GM21367 (cell line): ENCODE measurements at regions not wholly inside any gene's neighbourhood (a gene's known extent, or its start where the extent isn't known, plus 50 kb on each side); places are given as distances from the start of the nearest gene placed in this dataset.
"Not testable (repeated sequence)": the region's sequence is repeated elsewhere in the genome, so short reads cannot be mapped to it uniquely, and the experiment has no call there.

ENCODE experiments used
- ATAC-seq: cut with Tn5 transposase; IDR thresholded peaks from one replicate; pipeline ENCODE4 v1.9.1; 2021; ENCODE audit not compliant: unreplicated experiment

DNA sequence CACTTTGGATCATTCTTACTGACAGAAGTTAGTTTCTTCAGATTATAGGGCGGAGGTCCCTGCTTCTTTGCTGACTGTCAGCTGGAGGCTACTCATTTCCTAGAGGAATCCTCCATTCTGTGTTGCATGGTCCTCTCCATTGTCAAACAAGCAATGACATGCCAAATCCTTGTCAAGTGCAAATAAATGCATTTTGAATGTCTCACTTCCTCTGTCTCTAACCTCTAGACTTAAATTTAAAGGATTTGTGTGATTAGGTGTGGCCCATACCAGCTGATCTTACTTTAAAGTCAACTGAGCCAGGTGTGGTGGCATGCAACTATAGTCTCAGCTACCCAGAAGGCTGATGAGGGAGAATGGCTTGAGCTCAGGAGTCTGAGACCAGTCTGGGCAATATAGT is 458.4 kb upstream of the CCDC179 start:
- no peak for ATAC-seq

DNA sequence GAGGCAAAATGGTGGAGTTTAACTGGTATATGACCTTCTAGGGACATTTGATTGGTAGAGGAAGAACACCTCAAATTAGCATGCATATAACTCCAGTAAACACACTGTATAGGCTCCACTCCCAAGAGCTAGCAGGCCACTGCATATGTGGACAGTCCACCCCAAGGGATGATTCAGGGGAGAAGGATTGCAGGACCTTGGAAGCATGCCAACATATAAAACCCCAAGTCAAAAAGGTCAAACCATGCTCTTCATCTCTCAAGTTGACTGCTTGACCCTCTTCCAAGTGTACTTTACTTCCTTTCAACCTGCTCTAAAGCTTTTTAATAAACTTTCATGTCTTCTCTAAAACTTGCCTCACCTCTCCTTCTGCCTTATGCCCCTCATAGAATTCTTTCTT is 459.9 kb upstream of the CCDC179 start:
- ATAC-seq: no peak

DNA sequence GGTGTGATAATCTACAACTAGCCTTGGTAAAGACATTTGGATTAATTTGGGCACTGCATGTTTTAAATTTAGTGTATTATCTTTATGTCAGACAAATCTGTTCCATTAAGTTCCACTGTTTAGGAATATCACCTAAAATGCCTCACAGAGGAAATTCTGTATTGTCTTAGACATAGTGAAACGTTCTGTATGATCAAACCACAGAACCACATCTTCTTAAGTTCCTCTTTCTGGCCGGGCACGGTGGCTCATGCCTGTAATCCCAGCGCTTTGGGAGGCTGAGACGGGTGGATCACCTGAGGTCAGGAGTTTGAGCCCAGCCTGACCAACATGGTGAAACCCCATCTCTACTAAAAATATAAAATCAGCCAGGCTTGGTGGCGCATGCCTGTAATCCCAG is 475.3 kb upstream of the CCDC179 start:
- ATAC-seq: not testable (repeated sequence)

DNA sequence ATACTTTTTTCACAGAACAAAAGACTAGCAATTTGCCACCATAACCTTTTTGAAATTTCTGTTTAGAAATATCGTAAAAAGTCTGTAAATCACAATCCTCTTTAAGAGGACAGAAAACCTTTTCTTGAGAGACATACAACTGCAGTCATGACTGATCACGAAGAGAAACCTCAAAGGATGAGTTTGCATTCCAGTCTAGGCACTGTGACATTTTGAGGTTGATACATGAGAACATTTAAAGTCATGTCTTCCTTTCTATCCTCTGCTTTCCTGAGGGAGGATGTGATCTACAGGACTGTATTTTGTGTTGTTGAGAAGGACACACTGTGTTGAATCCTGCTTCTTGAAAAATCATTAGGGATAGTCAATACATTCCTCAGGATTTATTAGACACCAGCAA is 476.7 kb upstream of the CCDC179 start:
- ATAC-seq: no peak

DNA sequence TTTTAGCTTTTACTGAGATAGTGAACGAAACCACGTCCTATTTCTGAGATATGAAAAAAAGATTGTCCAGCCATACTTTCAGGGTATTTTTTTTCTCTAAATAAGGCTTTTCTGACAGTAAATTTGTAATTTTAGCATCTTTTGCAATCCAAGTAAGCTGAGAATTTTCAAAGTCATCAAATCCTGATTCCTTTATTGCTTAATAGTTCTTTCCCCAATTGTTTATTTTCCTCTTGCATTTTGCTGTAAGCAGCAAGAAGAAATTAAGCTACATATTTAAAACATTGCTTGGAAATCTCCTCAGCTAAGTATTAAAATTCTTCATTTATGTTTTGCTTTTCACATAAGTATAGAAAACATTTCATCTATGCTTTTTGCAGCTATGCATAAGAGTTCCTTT is 493.3 kb upstream of the CCDC179 start:
- no peak for ATAC-seq

DNA sequence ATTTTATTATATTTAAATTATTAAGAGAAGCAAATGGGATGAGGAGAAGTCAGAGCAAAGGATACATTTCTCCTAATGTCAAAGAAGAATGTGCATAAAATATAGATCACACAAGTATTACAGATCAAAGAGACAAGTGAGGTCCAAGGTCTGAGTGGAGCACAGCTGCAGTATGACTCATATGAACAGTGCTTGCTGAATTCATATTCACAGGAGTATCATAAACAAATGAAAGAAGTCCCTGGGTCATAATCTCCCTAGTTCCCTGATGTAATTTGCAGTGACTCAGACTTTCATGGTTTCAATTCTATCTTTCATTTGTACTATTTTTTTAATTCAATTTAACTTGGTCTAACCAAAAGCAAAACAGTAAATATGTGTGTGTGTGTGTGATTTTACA is 499.0 kb upstream of the CCDC179 start:
- ATAC-seq: no peak

DNA sequence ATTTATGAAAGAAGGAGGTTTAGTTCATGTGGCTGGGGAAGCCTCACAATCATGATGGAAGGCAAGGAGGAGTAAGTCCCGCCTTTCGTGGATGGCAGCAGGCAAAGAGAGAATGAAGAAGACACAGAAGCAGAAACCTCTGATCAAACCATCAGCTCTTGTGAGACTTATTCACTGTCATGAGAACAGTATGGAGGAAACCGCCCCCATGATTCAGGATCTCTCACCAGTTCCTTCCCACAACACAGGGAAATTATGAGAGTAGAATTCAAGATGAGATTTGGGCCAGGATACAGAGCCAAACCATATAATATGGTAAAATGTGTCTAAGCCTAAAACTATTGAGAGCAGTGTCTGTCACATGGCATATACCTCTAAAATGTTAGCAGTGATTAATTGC is 503.8 kb upstream of the CCDC179 start:
- ATAC-seq: no peak

DNA sequence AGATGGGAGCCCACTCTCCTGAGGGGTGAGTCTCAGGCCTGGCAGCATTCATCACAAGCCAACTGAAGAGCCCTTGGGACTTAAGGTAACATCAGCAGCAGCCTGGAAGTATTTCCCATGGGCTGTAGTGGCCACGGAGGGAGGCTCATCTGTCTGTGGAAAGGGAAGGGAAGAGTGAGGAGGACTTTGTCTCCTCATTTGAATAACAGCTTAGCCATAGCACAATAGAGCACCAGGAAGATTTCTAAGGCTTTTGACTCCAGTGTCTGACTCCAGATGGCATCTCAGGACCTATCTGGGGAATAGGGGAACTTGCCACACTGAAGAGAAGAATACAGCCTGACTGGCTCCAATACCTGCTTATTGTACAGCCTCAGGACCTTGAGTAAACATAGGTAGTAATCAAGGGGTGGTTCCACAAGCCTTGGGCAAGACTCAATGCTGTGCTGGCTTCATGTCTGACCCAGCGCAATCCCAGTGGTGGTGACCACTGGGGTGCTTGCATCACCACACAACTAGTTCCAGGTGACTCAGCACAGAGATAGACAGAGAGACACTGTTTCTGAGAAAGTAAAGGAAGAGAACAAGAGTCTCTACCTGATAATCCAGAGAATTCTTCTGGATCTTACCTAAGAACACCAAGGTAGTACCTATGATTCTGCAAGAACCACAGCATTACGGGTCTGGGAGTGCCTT is 510.5 kb upstream of the CCDC179 start:
- ATAC-seq: no peak

DNA sequence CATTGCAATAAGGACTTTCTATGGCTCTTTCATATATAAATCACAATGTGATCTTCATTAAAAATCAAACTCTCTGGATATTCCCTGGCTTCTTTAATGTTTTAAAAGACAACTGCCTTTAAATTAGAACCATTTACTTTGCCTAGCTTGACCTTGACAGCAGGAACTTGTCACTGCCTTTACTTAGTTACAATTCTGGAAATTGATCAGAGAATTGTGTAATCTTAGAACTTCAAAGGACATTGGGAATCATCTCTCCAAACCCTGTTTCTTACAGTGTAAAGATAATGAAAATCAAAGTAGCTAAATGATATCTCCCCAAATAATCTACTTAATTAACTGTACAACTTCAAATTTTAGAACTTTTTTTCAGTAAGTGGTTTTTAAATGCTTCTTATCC is 517.6 kb upstream of the CCDC179 start:
- ATAC-seq: no peak

DNA sequence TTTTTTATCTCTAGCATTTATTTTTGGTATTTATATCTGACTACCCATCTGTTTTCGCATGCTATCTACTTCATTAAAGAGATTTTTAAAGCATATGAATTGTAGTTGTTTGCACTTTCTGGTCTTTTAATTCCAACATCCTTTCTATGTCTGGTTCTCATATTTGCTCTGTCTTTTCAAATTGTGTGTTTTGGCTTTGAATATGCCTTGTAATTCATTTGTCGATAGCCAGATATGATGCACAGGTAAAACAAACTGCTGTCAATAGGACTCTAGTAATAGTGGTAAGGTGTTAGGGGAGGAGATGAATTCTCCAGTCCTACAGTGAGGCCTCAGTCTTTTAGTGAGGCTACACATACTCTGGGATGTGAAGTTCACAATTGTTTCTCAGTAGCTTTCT is 530.8 kb upstream of the CCDC179 start:
- ATAC-seq: no peak

DNA sequence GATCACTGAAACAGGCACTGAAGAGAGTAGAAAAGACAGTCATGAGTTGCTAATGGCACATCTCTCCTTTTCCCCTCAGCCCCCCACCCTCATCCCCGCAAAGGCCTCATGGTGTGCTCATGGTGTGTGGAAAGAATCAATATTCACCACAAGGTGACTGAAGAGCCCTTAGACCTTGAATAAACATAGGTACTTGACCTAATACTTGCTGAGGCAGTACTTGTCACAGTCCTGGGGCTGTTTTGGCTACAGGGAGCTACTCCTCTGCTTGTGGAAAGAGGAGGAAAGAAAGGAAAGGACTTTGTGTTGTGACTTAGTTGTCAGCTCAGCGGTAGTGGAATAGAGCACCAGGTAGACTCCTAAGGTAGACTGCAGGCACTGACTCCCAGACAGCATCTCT is 537.8 kb upstream of the CCDC179 start:
- ATAC-seq: no peak

DNA sequence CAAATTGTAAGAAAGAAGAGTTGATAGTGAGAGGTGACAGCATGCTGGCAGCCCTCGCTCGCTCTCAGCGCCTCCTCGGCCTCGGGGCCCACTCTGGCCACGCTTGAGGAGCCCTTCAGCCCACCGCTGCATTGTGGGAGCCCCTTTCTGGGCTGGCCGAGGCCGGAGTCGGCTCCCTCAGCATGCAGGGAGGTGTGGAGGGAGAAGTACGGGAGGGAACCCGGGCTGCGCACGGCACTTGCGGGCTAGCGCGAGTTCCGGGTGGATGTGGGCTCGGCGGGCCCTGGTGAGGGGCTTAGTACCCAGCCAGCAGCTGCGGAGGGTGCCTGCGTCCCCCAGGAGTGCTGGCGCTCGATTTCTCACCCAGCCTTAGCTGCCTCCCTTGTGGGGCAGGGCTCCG is 539.7 kb upstream of the CCDC179 start:
- ATAC-seq: no peak

DNA sequence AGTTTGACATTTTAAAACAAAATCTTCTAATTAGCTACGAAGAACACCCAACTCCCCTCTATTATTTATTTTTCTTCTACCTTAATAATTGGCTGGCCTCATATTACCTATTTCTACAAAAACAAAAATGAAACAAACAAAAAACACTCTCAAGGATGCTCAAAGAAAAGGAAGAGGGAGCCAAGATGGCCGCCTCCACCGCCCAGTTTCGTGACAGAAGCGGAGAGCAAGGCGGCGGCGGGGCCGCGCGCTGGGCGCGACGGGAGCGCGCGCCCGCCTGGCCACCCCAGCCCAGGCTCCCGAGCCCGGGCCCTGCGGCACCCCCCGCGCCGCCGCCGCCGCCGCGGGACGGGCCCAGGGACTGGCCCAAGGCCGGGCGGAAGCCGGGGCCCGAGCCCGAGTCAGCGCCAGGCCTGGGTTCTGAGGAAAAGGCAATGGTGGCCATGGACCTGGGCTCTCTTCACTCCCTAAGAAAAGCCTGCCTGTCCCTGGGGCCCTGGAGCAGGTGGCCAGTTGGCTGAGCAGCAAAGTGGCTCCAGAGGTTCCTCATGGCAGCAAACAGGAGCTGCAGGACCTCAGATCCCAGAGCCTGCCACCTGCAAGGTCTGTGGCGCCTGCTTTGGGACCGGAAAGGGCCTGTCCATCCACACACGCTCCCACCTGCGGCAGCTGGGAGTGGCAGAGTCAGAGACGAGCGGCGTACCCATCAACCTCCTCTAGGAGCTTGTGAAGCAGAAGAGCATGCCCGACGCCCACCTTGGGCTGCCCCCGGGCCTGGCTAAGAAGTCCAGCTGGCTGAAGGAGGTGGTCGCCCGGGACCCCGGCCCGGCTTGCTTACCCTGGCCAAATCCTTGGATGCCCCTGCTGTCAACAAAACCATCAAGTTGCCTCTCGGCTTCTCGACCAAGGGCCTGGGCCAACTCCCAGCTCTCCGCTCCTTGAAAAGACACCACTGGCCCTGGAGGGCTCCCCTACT is 543.2 kb upstream of the CCDC179 start:
- no peak for ATAC-seq

DNA sequence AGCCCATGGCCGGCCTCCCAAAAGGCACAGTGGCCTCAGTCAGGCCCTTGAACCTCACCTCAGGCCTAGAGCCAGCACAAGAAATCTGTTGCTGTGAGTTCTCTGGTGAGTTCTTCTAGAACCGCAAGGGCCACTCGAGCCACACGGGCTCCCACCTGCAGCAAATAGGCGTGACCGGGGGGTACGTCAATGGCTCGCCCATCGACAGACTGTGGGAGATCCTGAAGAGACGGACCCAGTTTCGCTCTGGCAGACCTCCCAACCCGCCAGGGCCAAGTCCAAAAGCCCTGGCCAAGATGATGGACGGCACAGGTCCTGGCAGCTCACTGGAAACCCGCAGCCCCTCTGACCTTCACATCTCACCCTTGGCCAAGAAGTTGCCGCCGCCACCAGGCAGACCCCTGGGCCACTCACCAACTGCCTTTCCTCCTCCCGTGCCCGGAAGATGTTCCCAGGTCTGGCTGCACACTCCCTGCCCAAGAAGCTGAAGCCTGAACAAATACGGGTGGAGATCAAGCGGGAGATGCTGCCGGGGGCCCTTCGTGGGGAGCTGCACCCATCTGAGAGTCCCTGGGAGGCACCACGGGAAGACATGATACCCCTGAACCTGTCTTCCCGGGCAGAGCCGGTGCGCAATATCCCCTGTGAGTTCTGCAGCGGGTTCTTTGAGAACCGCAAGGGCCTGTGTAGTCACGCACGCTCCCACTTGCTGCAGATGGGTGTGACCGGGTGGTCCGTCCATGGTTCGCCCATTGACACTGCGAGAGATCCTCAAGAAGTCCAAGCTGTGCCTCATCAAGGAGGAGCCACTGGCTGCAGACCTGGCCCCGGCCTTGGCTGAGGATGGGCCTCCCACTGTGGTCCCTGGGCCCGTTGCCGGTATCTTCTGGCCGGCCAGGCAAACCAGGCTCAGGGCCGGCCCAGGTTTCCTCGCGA is 544.2 kb upstream of the CCDC179 start:
- no peak for ATAC-seq

DNA sequence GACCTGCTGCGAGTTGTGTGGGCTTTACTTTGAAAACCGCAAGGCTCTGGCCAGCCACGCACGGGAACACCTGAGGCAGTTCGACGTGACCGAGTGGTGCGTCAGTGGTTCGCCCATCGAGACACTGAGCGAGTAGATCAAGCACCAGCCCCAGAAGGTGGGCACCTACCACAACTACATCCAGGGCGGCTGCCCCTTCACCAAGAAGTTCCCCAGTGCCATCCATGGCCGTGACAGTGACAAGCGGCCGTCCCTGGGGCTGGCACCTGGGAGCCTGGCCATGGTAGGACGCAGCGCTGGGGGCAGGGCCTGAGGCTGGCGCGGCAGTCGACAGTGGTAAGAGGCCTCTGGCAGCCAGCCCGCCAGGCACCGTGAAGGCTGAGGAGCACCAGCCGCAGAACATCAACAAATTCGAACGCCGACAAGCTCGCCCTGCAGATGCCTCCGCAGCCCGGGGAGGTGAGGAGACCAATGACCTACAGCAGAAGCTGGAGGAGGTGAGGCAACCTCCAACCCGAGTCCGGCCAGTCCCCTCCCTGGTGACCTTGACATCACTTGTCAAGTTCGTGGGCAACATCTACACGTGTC is 545.2 kb upstream of the CCDC179 start:
- ATAC-seq: no peak

DNA sequence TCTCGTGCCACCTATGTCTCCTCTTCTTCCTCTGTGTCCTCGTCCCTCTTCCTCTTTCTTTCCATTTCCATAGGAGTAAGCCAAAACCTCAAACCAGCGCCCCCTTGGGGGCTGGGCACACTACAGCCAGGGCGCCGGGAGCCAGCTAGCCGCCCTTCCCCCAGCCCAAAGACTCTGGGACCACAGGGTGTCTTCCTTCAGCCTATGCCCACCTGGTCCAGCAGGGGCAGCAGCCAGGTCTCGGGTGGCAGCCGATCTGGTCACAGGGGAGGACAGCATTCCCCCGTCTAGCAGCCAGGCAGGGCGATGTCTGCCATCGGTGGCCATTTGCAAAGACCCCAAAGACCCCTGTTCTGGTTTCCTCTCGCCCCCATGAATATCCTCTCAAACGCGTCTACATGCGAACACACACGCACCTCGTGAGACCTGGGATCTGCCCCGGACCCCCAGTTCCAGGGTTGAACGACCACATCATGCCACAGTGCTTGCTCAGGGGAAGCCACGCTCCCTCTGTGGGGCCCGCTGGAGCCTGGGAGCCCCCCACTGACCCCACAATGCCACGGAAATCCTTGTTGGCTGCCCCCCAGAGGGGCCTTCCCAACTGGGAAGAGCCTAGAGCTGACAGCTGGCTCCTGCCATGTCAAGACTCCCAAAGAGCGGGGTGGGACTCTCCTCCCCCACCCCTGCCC is 546.0 kb upstream of the CCDC179 start:
- ATAC-seq: no peak

DNA sequence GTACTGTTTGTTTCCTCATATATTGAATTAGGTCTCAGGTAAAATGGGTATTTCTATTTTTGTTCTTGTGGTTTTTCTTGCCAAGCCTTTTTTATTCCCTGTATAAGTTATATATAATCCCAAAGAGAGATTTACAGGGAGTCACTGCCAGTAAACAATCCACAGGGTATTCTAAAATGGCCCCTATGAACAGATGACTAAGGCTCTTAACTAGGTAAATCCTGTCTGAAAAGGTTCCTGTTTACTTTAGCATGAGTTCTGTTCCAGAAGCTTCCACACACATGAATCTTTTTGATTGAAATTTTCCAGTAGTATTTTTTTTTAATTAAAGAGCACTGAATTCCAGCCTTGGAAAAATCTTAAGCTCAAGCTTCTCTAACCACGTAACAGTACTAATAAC is 552.8 kb upstream of the CCDC179 start:
- no peak for ATAC-seq

DNA sequence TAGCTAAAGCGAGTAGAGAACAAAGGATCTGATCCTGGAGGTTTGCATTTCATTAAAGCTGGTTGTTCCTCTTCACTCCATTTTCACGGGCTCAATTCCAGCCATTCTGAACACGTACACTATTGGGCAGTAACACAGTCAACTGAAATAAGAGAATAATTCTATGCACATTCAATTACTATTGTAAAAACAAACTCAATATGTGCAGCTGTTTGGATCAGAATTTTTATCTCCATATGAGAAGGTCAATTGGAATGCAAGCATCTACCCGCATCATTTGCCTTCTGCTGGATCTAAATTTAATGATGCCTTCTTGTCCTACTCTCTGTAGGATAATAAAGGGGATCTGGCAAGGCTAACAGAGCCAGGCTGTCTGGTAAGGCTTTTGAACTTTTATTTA is 562.8 kb upstream of the CCDC179 start:
- no peak for ATAC-seq

DNA sequence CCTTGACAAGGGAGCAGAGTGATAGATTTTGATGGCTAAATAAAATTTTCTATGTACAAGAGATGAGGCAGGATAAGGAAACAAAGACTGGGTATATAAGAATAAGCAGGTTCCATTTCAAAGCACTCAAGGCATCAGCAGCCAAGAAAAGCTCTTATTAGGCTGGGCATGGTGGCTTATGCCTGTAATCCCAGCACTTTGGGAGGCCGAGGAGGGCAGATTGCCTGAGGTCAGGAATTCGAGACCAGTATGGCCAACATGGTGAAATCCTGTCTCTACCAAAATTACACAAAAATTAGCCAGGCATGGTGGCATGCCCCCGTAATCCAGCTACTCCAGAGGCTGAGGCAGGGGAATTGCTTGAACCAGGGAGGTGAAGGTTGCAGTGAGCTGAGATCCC is 563.4 kb upstream of the CCDC179 start:
- ATAC-seq: no peak

DNA sequence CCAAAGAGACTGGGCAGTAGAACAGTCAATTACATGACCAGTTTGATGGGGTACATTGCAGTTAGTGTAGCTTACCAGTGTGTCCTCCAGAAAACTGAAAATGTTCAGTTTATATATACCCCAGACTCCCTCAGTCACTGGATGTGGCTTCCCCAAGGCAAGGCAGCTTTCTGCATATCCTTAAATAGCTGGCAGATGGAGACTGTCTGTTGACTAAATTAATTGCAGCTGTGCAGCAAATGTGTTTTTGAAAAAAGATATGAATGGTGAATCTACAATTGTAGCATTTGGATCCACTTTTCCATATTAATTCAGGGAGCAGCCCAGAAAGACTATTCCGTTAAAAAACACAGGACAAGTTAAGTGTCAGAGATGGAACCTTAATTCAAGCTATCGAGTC is 565.1 kb upstream of the CCDC179 start:
- no peak for ATAC-seq
